Kidney epithelial cell (primary cell): ENCODE measurements at regions not wholly inside any gene's neighbourhood (a gene's known extent, or its start where the extent isn't known, plus 50 kb on each side); places are given as distances from the start of the nearest gene placed in this dataset.

Experiments used
- DNase-seq: peaks from one replicate; pipeline ENCODE4 v3.0.0-alpha.2; 2010; ENCODE audit warnings: low read depth
- H3K27me3 ChIP-seq: 2 replicates; pipeline ENCODE4 v1.6.0; 2011; ENCODE audit warnings: low read length; ENCODE audit not compliant: control insufficient read depth, insufficient read depth
- H3K36me3 ChIP-seq: 2 replicates; pipeline ENCODE4 v1.5.1; 2011; ENCODE audit warnings: low read length; ENCODE audit not compliant: control insufficient read depth, insufficient read depth
- H3K4me3 ChIP-seq: 2 replicates; pipeline ENCODE4 v1.5.1; 2011; ENCODE audit warnings: low read depth, mild to moderate bottlenecking, control low read depth, low read length
- CTCF ChIP-seq: IDR thresholded peaks from 2 replicates; pipeline ENCODE4 v1.5.1; 2011; ENCODE audit warnings: mild to moderate bottlenecking, moderate library complexity, low read length, control low read depth, inconsistent platforms; ENCODE audit not compliant: insufficient read depth, poor library complexity, severe bottlenecking

- H3K4me3 ChIP-seq, result no peak overlapping the region
- TF ChIP-seq CTCF, result no peak
- no peak for DNase-seq
- no peaks in the 10 kb centered on the region for H3K27me3 ChIP-seq
- no peaks in the 10 kb centered on the region for H3K36me3 ChIP-seq
These were observed 186.2 kb upstream of the STT3B start for GRCh38 chr3:31346542-31346979.

- Histone ChIP-seq H3K4me3 (no peak overlapping the region), H3K36me3 (no peaks in the 10 kb centered on the region), H3K27me3 (no peaks in the 10 kb centered on the region)
- TF ChIP-seq CTCF, result no peak
- no peak for DNase-seq
These were observed 183.6 kb upstream of the STT3B start for GRCh38 chr3:31349001-31349748.

- Histone ChIP-seq H3K4me3 (no peak overlapping the region), H3K36me3 (no peaks in the 10 kb centered on the region), H3K27me3 (no peaks in the 10 kb centered on the region)
- TF ChIP-seq CTCF, result no peak
- DNase-seq, result no peak
These were observed 182.4 kb upstream of the STT3B start for GRCh38 chr3:31350307-31350706.

- Histone ChIP-seq H3K36me3 (no peaks in the 10 kb centered on the region), H3K4me3 (no peak overlapping the region), H3K27me3 (no peaks in the 10 kb centered on the region)
- no peak for DNase-seq
- TF ChIP-seq CTCF, result no peak
These were observed 180.4 kb upstream of the STT3B start for GRCh38 chr3:31352331-31352730.

- Histone ChIP-seq H3K36me3 (no peaks in the 10 kb centered on the region), H3K4me3 (no peak overlapping the region), H3K27me3 (no peaks in the 10 kb centered on the region)
- no peak for TF ChIP-seq CTCF
- no peak for DNase-seq
These were observed 179.6 kb upstream of the STT3B start for GRCh38 chr3:31353166-31353565.

- Histone ChIP-seq H3K27me3 (no peaks in the 10 kb centered on the region), H3K4me3 (no peak overlapping the region), H3K36me3 (no peaks in the 10 kb centered on the region)
- no peak for TF ChIP-seq CTCF
- no peak for DNase-seq
These were observed 178.4 kb upstream of the STT3B start for GRCh38 chr3:31354373-31354772.
